ENCODE measurements at regions not wholly inside any gene's neighbourhood (a gene's known extent, or its start where the extent isn't known, plus 50 kb on each side); places are given as distances from the start of the nearest gene placed in this dataset.

- Histone ChIP-seq H3K27ac (no peak overlapping the region), H3K36me3 (replicated peaks) (no peaks in the 10 kb centered on the region), H3K27me3 (replicated peaks) (no peaks in the 10 kb centered on the region), H3K4me3 (ENCODE audit: low read depth, low read length) (no peak overlapping the region)
- no peak for TF ChIP-seq CTCF (IDR thresholded peaks at IDR 0.05; ENCODE audit: low read depth, low read length, missing control alignments)
- in situ Hi-C loops (cut with HindIII; ENCODE audit: low pct_ligation_motif_present, low sequenced_read_pairs) = no loop called here
- no peak for DNase-seq
Observed at GRCh38 chr6:1486387-1486786, 97.0 kb downstream of the FOXF2 start.

GRCh38 chr6:1487239-1487638 is 97.9 kb downstream of the FOXF2 start:
- DNase-seq = no peak
- in situ Hi-C loops (cut with HindIII; ENCODE audit: low pct_ligation_motif_present, low sequenced_read_pairs) = no loop called here

GRCh38 chr6:1491025-1491424 is 101.6 kb downstream of the FOXF2 start:
- no peak for DNase-seq
- in situ Hi-C loops (cut with HindIII; ENCODE audit: low pct_ligation_motif_present, low sequenced_read_pairs) = no loop called here
- no peaks in the 10 kb centered on the region for H3K27me3 ChIP-seq (replicated peaks)
- no peak for TF ChIP-seq CTCF (IDR thresholded peaks at IDR 0.05; ENCODE audit: low read depth, low read length, missing control alignments)
- H3K4me3 ChIP-seq (ENCODE audit: low read depth, low read length) = no peak overlapping the region
- no peak overlapping the region for H3K27ac ChIP-seq
- H3K36me3 ChIP-seq (replicated peaks) = no peaks in the 10 kb centered on the region

More at GRCh38 chr6:1487239-1487638, 97.9 kb downstream of the FOXF2 start:
- H3K27ac ChIP-seq = no peak overlapping the region
- no peaks in the 10 kb centered on the region for H3K27me3 ChIP-seq (replicated peaks)
- no peak for TF ChIP-seq CTCF (IDR thresholded peaks at IDR 0.05; ENCODE audit: low read depth, low read length, missing control alignments)
- no peak overlapping the region for H3K4me3 ChIP-seq (ENCODE audit: low read depth, low read length)
- H3K36me3 ChIP-seq (replicated peaks) = no peaks in the 10 kb centered on the region

DNA sequence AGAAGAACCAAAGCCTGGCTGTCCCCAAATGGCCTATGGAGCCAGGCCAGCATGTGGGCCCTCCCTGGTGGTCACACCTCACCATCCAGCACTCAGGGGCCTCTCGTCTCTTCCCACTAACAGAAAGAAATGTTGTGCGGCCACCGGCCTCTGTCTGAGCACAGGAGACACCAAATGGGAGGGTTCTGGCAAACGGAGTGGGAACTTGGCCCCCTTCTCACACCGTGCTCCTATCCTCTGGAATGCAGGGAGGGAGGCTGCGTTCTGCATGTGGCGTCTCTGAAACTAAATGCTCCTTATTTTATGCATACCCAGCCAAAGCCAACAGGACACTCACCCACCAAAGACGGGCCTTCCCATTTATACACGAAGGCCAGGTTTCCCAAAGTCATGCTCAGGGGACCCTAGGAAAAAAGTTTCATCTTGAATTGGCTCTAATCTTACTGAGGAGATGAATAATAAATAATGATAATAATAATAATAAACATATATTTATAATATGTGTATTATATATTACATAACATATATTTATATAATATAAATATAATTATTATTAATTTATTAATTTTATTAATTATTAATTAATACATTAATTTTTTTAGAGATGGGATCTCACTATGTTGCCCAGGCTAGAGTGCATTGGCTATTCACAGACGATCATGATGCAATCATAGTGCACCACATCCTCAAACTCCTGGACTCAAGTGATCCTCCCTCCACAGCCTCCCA is 102.4 kb downstream of the FOXF2 start:
- in situ Hi-C loops (cut with HindIII; ENCODE audit: low pct_ligation_motif_present, low sequenced_read_pairs) = no loop called here
- Histone ChIP-seq H3K4me3 (ENCODE audit: low read depth, low read length) (no peak overlapping the region), H3K27ac (no peak overlapping the region), H3K36me3 (replicated peaks) (no peaks in the 10 kb centered on the region), H3K27me3 (replicated peaks) (no peaks in the 10 kb centered on the region)
- no peak for DNase-seq
- no peak for TF ChIP-seq CTCF (IDR thresholded peaks at IDR 0.05; ENCODE audit: low read depth, low read length, missing control alignments)

GRCh38 chr6:1494671-1495070 is 105.3 kb downstream of the FOXF2 start:
- H3K27me3 ChIP-seq (replicated peaks) = no peaks in the 10 kb centered on the region
- TF ChIP-seq CTCF (IDR thresholded peaks at IDR 0.05; ENCODE audit: low read depth, low read length, missing control alignments) = no peak
- no peak overlapping the region for H3K27ac ChIP-seq
- H3K4me3 ChIP-seq (ENCODE audit: low read depth, low read length) = no peak overlapping the region
- in situ Hi-C loops (cut with HindIII; ENCODE audit: low pct_ligation_motif_present, low sequenced_read_pairs) = no loop called here
- no peaks in the 10 kb centered on the region for H3K36me3 ChIP-seq (replicated peaks)
- DNase-seq = no peak

GRCh38 chr6:1495344-1495743 is 106.0 kb downstream of the FOXF2 start:
- Histone ChIP-seq H3K27ac (no peak overlapping the region), H3K4me3 (ENCODE audit: low read depth, low read length) (no peak overlapping the region), H3K27me3 (replicated peaks) (no peaks in the 10 kb centered on the region), H3K36me3 (replicated peaks) (no peaks in the 10 kb centered on the region)
- in situ Hi-C loops (cut with HindIII; ENCODE audit: low pct_ligation_motif_present, low sequenced_read_pairs) = no loop called here
- DNase-seq = no peak
- no peak for TF ChIP-seq CTCF (IDR thresholded peaks at IDR 0.05; ENCODE audit: low read depth, low read length, missing control alignments)

Measured in brain microvascular endothelial cell (primary cell).